ENCODE measurements at regions not wholly inside any gene's neighbourhood (a gene's known extent, or its start where the extent isn't known, plus 50 kb on each side); places are given as distances from the start of the nearest gene placed in this dataset.
"Not testable (repeated sequence)": the region's sequence is repeated elsewhere in the genome, so short reads cannot be mapped to it uniquely, and the experiment has no call there.

- DNase-seq (ENCODE audit: low read depth in 2 of 2): not testable (repeated sequence)
Observed at GRCh38 chr9:39566782-39567181, 211.3 kb downstream of the SPATA31A1 start.

GRCh38 chr9:39567396-39567795 lies 211.9 kb downstream of the SPATA31A1 start:
- DNase-seq (ENCODE audit: low read depth in 2 of 2): not testable (repeated sequence)

DNA sequence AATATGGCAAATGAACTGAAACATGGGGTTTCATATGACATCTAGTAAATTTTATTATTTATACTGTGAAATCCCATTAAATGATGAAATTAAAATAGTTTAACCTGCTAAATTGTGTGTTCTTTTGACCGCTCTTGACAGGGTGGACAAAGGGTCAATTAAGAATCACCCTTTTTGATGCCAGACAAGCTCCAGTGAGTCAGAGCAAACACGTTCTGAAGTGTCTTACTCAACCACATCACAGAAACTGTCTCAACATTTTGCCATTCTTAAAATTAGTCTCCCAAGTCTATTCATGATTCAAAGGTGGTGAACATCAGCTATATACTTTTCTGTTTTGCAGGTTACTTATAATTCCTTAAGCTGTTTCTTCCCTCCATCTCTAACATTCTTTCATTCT lies 213.4 kb downstream of the SPATA31A1 start:
- DNase-seq (ENCODE audit: low read depth in 2 of 2): not testable (repeated sequence)

DNA sequence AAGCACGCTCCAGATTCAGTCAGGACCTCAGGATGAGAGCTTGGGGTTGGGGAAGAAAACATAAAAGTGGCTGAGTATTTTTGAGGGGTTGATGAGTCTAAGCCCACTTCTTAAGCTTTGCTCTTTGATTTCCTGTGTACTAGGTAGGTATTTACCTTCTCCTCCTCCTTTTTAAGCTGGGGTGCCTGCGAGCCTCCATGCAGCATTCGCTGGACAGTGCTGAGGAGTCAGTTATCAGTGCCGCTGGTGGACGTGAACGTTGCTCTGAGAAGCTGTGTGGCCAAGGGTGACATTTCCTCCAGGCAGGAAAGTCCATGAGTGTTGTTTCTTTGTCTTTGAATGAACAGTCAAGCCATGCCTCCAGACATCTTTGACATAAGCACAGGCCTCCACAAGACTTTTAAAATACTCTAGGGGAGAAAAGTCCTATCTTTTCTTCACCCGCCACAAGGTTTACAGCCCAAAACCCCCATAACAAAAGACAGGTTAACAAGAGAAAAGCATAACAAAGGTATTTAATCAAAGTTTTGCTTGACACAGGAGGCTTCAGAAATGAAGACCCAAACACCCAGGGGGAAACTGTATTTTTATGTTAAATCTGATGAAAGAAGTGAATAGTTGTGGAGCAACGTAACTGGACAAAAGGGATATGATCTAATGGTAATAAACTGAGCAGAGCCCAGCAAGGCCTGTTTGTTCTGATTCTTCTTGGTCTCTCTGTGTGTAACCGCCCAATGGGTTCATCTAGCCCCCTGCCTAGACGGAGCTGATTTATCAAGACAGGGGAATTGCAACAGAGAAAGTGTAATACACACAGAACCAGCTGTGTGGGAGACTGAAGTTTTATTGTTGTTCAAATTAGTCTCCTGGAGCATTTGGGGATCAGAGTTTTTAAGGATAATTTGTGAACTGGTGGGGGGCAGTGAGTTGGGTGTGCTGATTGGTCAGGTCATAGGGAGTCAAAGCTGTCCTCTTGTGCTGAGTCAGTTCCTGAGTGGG lies 217.9 kb downstream of the SPATA31A1 start:
- not testable (repeated sequence) for DNase-seq (ENCODE audit: low read depth in 2 of 2)

DNA sequence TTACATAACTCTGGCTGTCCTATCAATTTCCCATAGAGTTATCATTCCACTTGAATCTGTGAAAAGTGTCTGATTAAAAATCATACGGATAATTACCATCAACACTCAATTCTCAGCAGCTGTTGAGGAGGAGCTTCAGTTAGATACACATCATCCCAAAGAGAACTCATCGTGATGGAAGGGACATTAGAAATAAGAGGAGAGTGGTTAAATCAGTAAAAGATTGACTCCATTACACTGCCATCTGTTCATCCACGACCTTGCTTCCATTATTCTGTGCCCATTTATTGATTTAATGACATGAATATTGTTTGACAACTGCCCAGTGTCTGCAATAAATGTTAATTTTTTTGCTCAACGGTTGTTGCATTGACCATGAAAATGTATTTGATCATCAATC lies 223.5 kb downstream of the SPATA31A1 start:
- not testable (repeated sequence) for DNase-seq (ENCODE audit: low read depth in 2 of 2)

DNA sequence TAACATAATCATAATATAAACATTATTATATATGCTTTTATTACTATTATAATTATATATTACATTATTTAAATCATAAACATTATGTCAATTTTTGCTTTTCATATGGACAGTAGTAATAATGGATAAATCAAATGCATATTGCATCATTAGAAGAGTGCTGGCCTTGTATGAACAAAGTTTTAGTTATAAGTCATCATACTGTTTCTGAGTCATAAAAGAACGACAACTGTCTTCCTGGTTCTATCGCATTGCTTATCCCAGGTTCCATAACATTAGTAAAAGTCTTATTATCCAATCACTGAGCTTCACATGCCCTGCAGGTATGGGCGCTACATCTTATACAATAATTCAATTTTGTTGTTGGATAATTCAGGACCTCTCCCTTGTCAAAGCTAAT lies 225.8 kb downstream of the SPATA31A1 start:
- not testable (repeated sequence) for DNase-seq (ENCODE audit: low read depth in 2 of 2)

- not testable (repeated sequence) for DNase-seq (ENCODE audit: low read depth in 2 of 2)
Observed at GRCh38 chr9:39582677-39583412, 227.4 kb downstream of the SPATA31A1 start.

- DNase-seq (ENCODE audit: low read depth in 2 of 2): not testable (repeated sequence)
Observed at GRCh38 chr9:39583413-39583747, 227.9 kb downstream of the SPATA31A1 start.

GRCh38 chr9:39585233-39585632 lies 229.8 kb downstream of the SPATA31A1 start:
- DNase-seq (ENCODE audit: low read depth in 2 of 2): not testable (repeated sequence)

GRCh38 chr9:39587844-39588499 lies 232.5 kb downstream of the SPATA31A1 start:
- no peak for DNase-seq (ENCODE audit: low read depth in 2 of 2)

- DNase-seq (ENCODE audit: low read depth in 2 of 2): no peak
Observed at GRCh38 chr9:39588500-39589137, 233.2 kb downstream of the SPATA31A1 start.

DNA sequence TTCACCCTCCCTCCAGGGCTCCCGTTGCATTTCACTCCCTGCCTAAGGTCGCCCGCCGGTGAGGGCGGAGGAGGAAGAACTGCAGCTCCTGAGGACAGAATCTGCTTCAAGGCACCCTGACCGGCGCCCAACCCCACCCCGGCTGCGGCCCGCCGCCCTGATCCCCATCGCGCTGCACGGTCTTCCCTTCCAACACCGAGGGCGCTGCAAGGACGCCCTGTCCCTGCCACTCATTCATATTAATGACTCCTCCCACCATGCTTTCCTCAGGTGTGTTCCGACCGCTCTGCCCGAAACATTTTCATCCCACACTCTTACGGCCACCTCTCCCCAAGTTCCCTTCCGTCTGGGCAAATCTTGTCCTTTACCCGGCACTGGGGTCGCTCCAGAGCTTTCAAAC lies 248.6 kb downstream of the SPATA31A1 start:
- DNase-seq (ENCODE audit: low read depth in 2 of 2): not testable (repeated sequence)

- DNase-seq (ENCODE audit: low read depth in 2 of 2): not testable (repeated sequence)
Observed at GRCh38 chr9:39611449-39612231, 256.2 kb downstream of the SPATA31A1 start.

DNA sequence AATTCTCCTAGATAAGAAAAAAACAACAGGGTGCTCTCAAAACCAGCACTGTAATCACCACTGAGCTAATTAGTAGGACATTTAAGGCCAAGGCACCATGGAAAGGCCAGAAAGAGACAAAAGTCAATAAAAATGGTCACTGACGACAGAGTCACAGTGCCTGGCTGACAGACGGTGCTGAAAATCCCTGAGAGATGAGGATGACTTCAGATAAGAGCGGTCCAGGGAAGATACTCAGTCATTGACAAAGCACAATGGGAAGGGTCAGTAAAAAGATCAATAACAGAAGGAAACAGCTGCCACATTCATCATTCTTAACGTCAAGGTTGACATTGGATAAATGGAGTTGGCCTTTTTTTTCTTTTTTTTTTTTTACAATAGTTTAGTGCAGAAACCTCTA lies 261.0 kb downstream of the SPATA31A1 start:
- DNase-seq (ENCODE audit: low read depth in 2 of 2): not testable (repeated sequence)

DNA sequence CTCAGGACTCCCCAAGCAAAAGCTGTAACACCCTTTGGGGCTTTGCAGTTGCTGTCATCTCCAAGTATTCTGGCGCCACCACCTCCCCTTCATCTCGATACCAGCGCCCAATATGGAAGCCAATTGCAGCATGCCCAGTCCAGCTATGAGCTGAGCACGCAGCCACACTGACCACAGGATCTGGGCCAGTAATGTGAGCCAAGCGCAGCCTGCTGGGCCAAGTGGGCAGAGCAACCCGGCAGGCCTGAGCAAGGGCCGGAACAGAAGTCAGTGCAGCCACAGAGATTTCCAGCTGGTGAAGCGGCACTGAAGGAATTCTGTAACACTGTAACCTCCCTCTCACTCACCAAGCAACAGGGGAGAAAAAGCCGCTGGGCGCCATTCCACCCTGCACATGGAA lies 268.6 kb downstream of the SPATA31A1 start:
- DNase-seq (ENCODE audit: low read depth in 2 of 2): not testable (repeated sequence)

- not testable (repeated sequence) for DNase-seq (ENCODE audit: low read depth in 2 of 2)
Observed at GRCh38 chr9:39632071-39632470, 276.6 kb downstream of the SPATA31A1 start.

DNA sequence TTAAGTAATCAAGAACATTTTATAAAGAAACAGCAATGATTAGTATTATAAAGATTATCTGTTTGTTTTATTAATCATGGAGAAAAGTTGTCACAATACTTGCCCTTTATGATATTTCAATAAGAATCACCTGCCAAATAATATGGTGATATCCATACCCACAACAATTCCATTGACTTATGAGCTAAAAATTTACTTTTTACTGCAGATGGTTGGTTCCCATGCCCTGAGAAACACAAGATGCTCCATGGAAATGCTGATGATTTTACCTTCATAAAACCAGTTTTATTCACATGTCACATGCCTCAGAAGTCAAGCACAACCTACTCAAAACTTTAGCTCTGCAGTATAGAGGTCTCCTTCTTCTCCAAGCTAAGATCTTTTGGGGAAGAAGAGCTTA lies 293.6 kb downstream of the SPATA31A1 start:
- not testable (repeated sequence) for DNase-seq (ENCODE audit: low read depth in 2 of 2)

DNA sequence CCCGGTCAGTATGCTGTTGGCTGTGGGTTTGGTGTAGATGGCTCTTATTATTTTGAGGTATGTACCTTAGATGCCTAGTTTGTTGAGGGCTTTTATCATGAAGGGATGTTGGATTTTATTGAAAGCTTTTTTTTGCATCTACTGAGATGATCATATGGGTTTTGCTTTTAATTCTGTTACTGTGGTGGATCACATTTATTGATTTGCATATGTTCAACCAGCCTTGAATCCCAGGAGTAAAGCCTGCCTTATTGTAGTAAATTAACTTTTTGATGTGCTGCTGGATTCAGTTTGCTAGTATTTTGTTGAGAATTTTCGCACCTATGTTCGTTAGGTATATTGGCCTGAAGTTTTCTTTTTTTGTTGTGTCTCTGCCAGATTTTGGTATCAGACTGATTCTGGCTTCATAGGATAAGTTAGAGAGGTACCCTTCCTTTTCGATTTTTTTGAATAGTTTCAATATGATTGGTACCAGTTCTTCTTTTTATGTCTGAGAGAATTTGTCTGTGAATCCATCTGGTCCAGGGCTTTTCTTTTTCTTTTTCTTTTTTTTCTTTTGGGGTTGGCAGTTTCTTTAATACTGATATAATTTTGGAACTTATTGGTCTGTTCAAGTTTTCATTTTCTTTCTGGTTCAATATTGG lies 301.6 kb downstream of the SPATA31A1 start:
- DNase-seq (ENCODE audit: low read depth in 2 of 2): not testable (repeated sequence)

DNA sequence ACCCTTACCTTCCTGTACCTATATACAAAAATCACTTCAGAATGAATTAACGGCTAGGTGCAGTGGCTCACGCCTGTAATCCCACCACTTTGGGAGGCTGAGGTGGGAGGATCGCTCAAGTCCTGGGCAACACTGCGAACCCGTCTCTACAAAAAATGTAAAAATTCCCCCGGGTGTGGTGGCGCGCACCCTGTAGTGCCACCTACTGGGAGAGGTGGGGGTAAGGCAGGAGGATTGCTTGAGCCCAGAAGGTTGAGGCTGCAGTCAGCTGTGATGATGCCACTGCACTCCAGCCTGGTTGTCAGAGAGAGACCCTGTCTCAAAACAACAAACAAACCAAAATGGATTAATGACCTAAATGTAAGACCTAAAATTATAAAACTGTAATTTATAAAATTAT lies 307.6 kb downstream of the SPATA31A1 start:
- not testable (repeated sequence) for DNase-seq (ENCODE audit: low read depth in 2 of 2)

DNA sequence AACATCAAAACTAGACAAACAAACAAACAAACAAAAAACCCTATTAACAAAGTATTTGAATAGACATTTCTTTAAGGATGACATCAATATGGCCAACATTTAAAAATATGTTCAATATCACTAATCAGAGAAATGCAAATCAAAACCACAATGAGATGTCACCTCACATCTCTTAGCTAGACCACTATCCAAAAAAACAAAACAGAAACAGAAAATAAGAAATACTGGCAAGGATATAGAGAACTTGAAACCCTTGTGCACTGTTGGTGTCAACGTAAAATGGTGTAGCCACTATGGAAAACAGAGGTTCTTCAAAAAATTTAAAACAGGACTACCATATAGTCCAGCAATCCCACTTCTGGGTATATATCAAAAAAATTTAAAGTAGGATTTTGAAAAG lies 308.2 kb downstream of the SPATA31A1 start:
- not testable (repeated sequence) for DNase-seq (ENCODE audit: low read depth in 2 of 2)

All from stimulated activated CD4-positive, alpha-beta T cell treated with anti-CD3 and anti-CD28 coated beads, Interleukin-12 subunit alpha, Interleukin-12 subunit beta, amount 100 ng/mL, for 24 hours (primary cell).